Spleen (tissue), 7 donors: ENCODE measurements at regions not wholly inside any gene's neighbourhood (a gene's known extent, or its start where the extent isn't known, plus 50 kb on each side); places are given as distances from the start of the nearest gene placed in this dataset.

Experiments
- CTCF ChIP-seq, 11 experiments: fragments of 200-600 bp in 7 of 11; fragments of 450-650 bp in 4 of 11; sonication (generic) in 4 of 11; IDR thresholded peaks in 8 of 11; conservative IDR thresholded peaks in 3 of 11; 1 replicate in 7 of 11; 2 replicates in 4 of 11; pipeline versions ENCODE4 v1.4.0 to v1.8.0; 2016 to 2021; ENCODE audit warnings: antibody characterized with exemption in 11 of 11, inconsistent platforms in 4 of 11, mild to moderate bottlenecking in 1 of 11
- POLR2A ChIP-seq, 3 donors: fragments of 450-650 bp; IDR thresholded peaks; one replicate each; pipeline ENCODE4 v1.5.1; 2017; ENCODE audit warnings: antibody characterized with exemption in 3 of 3, mild to moderate bottlenecking in 1 of 3
- donor health status: DM: no; HTN: no; CAD: no; lungs with moderate emphysema.
- donor health status: DM: no; HTN: no; CAD: no.
- donor health status: DM: no; HTN: no; CAD: no.

- no peak for TF ChIP-seq CTCF (IDR thresholded peaks at IDR 0.05 in 8 of 11, conservative IDR thresholded peaks at IDR 0.05 in 3 of 11)
- TF ChIP-seq POLR2A (IDR thresholded peaks at IDR 0.05): no peak
Measured at GRCh38 chr14:96747006-96747405, 50.2 kb upstream of the VRK1 start.
